ENCODE measurements at regions not wholly inside any gene's neighbourhood (a gene's known extent, or its start where the extent isn't known, plus 50 kb on each side); places are given as distances from the start of the nearest gene placed in this dataset.

DNA sequence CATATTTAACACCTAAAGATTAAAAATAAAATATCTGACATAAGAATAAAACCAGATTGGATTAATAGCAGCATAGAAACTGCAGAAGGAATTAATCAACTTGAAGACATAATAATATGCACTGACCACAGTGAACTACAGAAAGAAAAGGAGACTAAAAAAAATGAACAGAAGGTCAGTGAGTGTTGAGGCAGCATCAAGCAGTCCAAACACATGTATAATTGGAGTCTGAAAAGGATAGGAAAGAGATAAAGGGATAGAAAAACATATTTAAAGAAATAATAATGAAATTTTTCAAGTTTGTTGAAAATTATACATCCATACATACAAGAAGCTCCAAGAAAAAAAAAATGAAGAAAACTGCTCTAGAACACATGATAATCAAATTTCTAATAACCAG, 756.2 kb downstream of the GATA3 start:
- TF ChIP-seq, protein P1, sequence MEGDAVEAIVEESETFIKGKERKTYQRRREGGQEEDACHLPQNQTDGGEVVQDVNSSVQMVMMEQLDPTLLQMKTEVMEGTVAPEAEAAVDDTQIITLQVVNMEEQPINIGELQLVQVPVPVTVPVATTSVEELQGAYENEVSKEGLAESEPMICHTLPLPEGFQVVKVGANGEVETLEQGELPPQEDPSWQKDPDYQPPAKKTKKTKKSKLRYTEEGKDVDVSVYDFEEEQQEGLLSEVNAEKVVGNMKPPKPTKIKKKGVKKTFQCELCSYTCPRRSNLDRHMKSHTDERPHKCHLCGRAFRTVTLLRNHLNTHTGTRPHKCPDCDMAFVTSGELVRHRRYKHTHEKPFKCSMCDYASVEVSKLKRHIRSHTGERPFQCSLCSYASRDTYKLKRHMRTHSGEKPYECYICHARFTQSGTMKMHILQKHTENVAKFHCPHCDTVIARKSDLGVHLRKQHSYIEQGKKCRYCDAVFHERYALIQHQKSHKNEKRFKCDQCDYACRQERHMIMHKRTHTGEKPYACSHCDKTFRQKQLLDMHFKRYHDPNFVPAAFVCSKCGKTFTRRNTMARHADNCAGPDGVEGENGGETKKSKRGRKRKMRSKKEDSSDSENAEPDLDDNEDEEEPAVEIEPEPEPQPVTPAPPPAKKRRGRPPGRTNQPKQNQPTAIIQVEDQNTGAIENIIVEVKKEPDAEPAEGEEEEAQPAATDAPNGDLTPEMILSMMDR (IDR thresholded peaks at IDR 0.05), result no peak
- no peak for TF ChIP-seq POLR2A (IDR thresholded peaks at IDR 0.05)

Measured in thyroid gland (tissue), 4 donors.